NCI-H2196 (cell line): ENCODE measurements at regions not wholly inside any gene's neighbourhood (a gene's known extent, or its start where the extent isn't known, plus 50 kb on each side); places are given as distances from the start of the nearest gene placed in this dataset.

ENCODE experiments used
- DNase-seq: peaks from one replicate; lab custom pipeline; 2025; ENCODE audit not compliant: unreplicated experiment; lab: John Stamatoyannopoulos, UW

DNA sequence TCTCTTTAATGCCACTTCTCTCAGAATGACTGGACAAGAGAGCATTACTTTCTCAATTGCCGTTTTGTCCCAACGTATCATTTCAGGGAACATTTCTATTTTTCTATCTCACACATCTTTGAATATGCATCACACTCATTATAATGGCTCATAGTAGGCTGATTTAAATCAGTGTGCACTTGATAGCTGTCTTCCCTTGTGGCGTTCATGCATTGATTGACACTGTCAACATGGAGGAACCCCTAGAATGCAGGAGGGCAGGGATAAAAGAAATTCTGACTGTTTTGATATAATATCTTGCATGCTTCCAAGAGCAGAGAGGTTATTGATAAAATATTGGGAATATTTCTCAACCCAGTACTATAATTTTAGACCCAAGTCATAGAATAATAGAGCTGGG lies 1528.9 kb upstream of the FLRT2 start:
- no peak for DNase-seq

DNA sequence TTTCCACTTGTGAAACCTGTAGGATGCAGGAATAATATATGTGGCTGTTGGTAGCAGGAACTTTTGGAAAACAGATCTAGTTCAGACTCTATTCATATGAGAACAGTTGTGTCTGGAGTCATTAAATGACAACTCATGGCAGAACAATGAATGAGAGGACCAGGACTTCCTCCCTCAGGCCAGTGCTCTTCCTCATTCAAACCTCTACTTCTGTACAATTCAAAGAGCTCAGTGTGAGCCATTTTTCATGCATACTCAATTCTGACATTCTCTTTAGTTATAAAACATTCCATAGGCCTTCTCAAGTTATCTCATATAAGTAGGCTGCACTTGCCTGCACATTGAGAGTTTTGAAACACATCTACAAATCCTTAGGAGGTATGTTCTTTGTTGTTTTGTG lies 1526.6 kb upstream of the FLRT2 start:
- DNase-seq = no peak

DNA sequence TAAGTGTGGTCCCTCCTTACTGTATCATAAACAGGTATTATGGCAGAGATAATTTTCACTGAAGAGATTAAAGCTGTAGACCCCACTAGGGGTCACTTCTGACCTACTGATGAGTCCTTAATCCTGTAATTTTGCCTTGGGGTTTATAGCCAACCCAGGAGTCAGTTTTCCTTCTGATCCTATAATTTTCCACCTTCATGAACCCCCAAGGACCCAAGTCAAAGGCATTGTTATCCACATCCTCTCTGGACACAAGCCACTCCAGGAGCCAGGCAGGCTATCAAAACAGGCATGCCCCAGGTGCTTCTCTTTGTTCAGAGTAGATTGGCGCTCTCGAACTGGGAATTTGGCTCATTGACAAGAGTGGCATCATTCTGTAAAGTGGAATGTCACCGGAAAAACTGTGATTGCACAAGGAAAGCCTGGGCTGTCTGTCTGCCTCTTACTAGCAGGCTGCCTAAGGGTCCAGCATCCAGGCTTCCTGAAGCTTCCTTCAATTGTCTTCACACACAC lies 1523.2 kb upstream of the FLRT2 start:
- DNase-seq = no peak

DNA sequence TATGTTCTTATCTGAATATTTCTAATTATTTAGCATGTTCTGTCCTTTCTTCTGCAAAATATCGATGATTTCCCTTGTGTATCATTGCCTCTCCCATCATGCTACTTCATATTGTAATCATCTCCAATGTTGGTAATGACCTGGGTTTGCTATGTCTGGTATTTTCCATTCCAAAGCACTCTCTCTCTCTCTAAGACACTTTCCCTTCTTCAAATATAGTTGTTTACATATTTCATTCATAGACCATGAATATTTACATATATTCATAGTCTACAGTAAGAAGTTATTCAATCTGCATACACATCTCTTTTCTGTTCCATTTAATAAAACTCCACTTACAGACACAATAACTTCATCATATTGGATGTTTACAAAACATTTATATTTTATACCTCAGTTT lies 1516.5 kb upstream of the FLRT2 start:
- DNase-seq = no peak

DNA sequence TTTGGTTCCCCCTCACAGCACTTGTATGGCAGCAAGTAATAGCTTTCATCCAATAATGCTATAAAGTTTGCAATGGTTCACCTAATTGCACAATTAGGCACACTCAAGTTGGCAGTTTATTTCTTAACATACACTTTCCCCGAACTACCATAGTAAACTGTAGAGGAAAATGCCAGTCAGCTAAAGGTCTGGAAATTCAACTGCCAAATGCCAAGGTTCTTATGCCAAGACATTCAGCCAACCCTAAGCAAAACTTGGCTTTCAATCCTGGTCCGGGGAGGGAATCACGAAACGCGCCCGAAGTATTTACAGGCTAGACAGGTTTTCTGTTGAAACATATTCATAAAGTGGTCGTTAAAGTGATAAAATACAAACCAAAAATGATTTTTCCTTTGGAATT lies 1512.4 kb upstream of the FLRT2 start:
- DNase-seq = no peak

DNA sequence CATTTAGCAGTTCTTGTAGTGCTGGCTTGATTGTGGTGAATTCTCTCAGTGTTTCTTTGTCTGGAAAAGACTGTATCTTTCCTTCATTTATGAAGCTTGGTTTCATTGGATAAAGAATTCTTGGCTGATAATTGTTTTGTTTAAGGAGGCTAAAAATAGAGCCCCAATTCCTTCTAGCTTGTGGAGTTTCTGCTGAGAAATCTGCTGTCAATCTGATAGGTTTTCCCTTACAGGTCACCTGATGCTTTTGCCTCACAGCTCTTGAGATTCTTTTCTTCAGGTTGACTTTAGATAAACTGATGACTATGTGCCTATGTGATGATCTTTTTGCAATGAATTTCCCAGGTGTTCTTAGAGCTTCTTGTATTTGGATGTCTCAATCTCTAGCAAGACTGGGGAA lies 1508.5 kb upstream of the FLRT2 start:
- DNase-seq = no peak

DNA sequence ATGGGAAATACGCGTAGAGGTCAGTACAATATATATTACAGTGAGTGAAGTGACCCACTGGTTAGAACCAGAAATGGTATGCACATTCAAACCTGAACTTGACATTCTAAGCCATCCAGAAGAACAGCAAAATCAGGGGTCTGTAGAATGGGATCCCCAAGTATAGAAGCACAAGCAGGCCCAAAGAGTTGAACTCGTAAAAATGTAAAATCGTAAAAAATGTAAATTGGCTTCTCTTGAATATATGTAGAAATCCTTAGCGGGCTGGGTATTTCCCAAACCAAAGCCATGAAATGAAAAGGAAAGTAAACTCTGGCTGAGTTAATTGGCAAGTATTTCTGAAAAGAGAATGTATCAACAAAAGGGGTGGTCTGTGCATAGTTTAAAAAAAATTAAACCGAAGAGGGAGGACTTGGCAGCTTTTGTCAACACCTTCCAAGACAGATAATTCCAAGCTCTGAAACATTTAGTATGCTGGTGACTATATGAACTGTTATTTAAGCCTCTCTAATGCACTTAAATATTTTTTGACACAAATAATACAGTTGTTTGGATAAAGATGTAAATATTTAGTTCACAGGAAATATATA lies 1505.6 kb upstream of the FLRT2 start:
- no peak for DNase-seq

DNA sequence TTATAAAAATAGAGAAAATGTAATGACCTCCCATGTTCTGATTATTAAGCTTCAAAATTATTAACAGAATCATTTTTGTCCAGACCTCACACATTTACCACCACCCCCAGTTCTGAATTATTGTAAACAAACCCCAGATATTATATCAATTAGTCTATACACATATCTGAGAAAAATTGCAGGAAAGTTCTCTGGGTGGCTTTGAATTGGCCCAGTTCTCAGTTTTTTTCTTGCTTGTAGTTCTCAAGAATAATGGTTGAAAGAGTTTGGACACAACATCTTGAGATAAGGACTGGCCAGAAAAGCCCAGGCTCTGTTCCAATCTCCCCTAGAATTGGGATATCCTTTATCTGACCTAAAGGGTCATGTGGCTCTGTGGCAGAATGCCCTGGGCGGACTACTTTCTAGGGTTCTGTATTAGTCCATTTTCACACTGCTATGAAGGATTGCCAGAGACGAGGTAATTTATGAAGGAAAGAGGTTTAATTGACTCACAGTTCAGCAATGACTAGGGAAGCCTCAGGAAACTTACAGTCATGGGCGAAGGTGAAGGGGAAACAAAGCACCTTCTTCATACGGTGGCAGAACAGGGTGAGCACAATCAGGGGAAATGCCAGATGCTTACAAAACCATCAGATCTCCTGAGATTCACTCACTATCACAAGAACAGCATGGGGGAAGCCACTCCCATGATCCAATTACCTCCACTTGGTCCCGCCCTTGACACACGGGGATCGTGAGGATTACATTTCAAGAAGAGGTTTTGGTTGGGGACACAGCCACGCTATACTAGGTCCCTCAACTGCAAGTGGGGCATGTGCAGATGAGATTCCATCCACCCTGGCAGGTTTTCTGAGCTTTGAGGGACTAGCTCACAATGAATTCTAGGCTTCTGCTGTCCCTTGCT lies 1504.6 kb upstream of the FLRT2 start:
- no peak for DNase-seq

DNA sequence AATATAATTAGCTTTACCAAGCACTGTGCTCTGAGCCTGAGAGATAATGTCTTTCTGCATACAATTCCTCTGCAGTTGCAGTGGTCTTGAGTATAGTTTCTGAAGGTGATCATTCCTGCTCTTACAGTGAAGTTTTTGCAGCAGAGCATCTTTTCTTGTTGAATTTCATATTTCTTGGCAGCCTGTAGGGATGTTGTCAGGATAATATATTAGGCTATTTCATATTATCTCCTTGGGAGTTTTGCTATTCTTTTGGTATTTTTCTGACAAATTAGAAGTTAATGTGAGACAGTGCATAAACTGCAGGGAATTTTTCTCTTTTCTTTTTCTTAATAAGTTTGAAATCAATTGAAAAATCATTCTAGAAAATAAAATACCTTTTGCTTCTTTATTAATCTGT lies 1502.6 kb upstream of the FLRT2 start:
- DNase-seq = no peak

DNA sequence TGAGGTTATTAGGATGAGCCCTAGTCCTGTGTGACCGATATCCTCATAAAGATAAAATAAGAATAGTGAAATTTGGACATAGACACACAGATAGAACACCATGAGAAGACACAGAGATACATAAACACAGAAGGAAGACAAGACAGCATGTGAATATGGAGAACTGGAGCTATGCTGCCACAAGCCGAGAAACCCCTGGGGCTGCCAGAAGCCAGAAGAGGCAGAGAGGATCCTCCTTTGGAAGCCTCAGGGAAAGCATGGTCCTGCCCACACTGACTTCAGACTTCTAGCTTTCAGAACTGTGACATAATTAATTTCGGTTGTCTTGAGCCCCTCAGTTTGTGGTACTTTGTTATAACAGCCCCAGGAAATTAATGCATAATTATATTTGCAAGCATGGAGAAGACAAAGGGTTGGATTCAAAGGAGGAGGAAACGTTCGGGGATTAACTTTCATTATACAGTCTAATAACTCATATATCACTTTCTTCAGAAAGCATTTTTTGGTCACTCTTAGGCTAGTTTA lies 1501.8 kb upstream of the FLRT2 start:
- no peak for DNase-seq

DNA sequence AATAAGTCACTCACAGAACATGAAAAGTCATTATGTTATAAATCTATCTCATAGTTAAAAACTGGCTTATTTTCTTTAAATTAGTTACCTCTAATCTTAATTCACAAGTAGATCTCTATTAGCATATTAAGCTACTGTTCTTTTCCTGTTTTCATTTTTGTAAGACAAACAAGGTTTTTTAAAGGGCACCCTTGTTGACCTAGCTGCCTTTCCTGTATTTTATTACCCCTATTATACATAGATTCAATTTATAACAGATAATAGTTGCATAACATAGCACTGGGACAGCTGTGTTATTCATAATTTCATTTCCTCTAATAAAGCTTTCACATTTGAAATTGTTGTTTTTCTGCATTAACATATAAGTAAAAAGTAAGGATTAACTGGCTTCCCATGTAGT lies 1500.7 kb upstream of the FLRT2 start:
- DNase-seq = no peak

DNA sequence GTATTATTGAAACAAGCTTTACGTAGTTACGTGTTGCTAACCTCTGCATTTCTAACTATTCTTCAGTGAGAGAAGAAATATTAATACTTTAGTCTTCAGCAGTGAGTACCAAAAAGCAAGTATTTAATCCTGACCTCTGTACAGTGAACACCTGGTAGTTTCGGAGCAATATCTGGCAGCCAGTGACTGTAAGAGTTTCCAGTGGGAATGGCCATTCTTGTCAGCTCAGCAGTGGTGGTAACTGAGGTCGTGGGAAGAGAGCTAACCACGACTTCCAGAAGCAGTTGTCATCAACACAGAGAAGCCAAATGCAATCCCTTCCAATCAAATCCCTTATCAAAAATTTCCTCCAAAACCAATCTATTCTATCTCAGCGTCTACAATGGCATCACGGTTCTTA lies 1500.2 kb upstream of the FLRT2 start:
- no peak for DNase-seq

DNA sequence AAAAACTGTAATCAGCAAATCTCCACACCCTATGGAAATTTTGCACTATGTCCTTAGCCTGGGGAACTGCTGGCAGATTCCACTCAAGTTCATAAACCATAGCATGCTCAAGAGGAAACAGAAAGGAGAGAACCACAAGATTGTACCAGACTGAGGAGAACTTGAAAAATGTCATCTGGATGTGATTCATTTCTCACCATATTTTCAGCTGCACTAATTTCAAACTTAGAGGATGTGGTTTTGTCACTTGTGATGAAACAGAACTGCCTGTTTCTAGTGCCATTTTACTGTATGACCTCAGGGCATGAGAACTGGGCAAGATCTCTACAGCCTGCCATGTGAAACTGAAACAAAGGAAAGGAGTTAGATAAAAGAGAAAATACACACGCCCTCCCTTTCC lies 1493.1 kb upstream of the FLRT2 start:
- DNase-seq = no peak

DNA sequence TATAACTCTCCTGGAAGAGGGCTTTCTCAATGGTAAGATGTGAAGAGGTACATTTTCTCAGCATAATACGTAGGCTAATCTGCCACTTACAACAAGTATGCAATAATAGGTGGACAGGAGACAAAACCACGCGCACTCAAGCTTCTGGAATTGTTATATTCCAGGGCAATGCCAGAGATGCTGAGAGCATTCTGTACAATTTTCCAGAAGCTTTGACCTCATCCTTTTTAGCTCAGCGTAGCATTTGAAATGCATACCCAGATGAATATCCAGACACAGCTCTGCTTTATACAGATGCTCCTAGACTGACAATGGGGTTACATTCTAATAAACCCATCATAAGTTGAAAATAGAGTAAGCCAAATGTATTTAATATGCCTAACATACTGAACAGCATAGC lies 1492.4 kb upstream of the FLRT2 start:
- no peak for DNase-seq

DNA sequence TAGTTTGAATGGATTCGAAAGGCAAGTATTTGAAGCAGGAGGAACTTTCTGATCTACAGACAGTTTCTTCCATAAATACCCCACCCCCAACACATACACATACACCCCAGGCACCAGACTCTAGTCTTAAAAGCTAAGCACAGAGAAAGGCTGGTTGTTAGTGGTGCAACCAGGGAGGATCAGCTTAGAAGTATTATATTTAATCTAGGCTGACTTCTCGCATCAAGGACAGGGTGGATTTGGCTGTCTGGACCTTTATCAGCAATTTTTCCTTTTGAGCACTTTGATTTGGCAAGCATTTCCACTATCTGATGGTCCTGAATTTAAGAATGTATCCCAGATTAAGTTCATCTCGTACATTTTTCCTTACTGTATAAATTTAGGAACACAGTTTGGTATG lies 1489.8 kb upstream of the FLRT2 start:
- no peak for DNase-seq

DNA sequence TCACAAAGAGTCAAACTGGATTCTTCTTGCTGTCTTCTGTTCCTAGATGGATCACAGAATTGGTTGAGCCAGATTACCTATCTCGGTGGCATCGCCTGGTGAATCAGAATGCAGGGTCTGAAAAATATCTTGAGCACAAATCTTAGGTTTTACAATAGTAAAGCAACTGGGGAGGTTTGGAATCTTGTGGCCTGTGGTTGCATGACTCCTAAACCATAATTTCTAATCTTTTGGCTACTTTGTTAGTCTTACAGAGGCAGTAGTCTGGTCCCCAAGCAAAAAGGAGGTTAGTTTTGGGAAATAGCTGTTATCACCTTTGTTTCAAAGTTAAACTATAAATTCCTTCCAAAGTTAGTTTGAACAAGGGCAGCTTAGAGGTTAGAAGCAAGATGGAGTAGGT lies 1488.5 kb upstream of the FLRT2 start:
- DNase-seq = no peak

DNA sequence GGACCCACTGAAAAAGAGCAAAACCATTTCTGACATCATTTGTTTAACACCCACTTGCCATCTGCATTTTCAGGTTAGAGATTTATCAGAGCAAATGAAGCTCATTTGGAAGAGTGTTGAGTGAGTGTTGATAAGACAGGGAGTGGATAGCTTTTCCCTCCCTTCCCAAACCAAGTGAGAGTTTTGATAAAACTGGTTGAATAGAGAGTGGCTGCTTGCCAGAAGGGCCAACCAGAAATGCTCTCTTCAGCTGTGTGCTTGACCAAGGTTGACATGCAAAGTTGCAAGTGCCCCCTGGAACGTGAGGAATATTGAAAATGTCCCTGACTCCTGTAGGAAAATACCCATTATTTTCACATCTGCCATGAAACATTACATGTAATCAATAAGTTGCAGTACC lies 1487.0 kb upstream of the FLRT2 start:
- no peak for DNase-seq

DNA sequence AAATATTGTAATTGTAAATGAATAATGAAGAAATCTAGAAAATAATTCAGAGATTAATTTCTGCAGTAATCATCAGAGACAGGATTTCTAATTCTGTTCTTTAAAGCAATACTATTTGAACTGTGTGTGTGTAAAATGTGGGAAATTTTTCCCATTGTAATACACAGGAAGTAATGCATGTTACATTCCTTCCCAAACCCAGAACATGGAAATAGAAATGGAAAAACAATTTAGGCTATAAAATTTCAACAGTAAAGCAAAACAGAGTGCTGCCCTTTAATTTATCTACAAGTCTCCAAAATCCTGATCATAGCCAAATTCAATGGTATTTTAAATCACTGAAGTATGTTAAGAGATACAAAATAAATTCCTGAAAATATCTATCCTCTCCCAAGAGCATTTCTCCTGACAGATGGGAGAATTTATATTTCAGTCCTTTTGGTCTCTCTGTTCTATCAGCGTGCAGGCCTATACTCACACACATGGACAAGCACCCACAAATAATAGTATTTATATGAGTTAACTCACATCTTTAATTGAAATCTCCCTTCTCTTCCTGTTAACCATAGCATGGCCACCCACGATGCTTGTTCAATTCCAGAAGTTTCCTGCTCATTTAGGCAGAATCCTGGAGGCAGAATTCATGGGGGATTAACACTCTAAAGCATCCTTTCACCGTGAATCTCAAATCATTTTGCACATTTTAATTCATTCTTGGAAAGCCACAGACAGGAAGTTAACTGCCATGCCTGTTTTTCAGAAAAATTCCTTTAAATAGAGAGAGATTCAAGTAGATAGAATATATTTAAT lies 1465.4 kb upstream of the FLRT2 start:
- DNase-seq = no peak

DNA sequence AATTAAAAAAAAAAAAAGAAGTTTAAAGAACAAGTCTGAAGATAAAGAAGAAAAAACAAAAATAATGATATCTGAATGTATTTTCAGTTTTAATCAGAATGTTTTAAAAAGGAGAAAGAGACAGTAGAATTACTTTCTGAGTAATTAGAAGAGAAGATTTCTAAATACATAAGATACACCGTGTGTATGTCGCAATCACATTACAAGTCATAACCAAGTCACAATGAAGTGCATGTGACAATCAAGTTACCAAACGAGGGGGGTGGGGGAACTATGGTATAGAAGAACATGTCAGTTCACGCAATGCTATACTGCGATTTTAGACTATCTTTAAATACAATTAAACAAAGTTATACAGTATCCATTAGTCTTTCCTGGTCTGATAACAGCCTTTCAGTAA lies 1464.1 kb upstream of the FLRT2 start:
- DNase-seq = no peak

DNA sequence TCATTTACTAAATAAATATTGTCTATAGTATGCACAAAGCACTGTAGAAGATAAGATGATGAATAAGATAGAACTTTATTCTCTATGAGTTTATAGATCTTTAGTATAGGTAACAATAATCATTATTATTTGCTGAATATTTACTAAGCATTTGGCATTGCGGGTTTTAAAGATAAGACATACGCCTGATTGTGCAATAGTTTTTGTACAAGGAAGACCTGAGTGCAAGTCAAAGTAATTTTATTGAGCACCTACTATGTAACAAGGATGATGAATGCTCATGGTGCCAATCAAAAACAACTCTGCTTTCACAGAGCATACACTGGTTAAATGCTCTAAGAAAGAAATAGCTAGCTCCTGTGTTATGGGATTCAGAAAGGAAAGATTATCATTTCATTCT lies 1461.7 kb upstream of the FLRT2 start:
- DNase-seq = no peak

DNA sequence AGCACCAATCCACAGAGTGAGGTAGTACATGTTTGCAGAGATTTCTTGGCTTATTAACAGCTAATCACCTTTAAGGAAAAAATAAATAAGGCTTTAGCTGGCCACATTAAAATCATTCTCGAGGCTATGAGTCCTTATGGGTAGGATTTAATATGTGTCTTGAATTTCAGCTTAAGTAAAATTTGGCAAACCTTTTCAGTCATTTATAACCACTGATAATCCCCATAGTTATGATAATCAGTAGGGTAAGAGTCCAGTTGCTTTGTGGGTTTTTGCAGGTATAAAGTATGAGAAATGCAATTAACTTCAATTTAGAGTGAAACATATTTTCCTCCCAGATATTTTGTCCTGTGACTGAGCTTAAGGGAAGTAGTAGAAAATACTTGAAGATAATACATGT lies 1458.9 kb upstream of the FLRT2 start:
- DNase-seq = no peak

DNA sequence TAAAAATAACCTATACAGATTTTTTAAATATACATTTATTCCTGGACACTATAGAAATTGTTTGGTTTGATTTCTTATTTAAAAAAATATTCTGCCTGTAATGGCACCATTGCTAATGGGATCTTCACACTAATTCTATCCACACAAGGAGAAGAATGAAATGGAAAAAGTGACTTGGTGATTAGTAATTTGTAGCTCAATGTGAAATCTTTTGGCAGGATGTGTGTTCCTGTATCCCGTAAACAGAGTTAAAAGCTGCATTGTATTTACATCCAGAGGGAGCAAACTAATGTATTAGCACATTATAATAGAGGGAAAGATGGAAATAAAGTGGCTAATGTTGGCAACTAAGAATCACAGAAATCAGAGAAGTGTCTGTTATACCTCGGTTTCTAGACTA lies 1455.3 kb upstream of the FLRT2 start:
- DNase-seq = no peak
